ENCODE measurements at regions not wholly inside any gene's neighbourhood (a gene's known extent, or its start where the extent isn't known, plus 50 kb on each side); places are given as distances from the start of the nearest gene placed in this dataset.
"Not testable (repeated sequence)": the region's sequence is repeated elsewhere in the genome, so short reads cannot be mapped to it uniquely, and the experiment has no call there.

- no peak for DNase-seq
These were observed 758.8 kb upstream of the CDH9 start for GRCh38 chr5:27797220-27797619.

- no peak for DNase-seq
These were observed 749.8 kb upstream of the CDH9 start for GRCh38 chr5:27788184-27788583.

GRCh38 chr5:27784317-27784716 is 745.9 kb upstream of the CDH9 start:
- no peak for DNase-seq

- no peak for DNase-seq
These were observed 739.7 kb upstream of the CDH9 start for GRCh38 chr5:27778121-27778520.

GRCh38 chr5:27773636-27774035 is 735.2 kb upstream of the CDH9 start:
- no peak for DNase-seq

GRCh38 chr5:27773166-27773565 is 734.8 kb upstream of the CDH9 start:
- DNase-seq, result no peak

GRCh38 chr5:27769748-27770402 is 731.5 kb upstream of the CDH9 start:
- no peak for DNase-seq

- no peak for DNase-seq
These were observed 710.5 kb upstream of the CDH9 start for GRCh38 chr5:27748847-27749246.

GRCh38 chr5:27743383-27743979 is 705.1 kb upstream of the CDH9 start:
- not testable (repeated sequence) for DNase-seq

- no peak for DNase-seq
These were observed 704.4 kb upstream of the CDH9 start for GRCh38 chr5:27742805-27743204.

GRCh38 chr5:27734838-27735237 is 696.5 kb upstream of the CDH9 start:
- no peak for DNase-seq

GRCh38 chr5:27733237-27733636 is 694.9 kb upstream of the CDH9 start:
- DNase-seq, result no peak

GRCh38 chr5:27727254-27727653 is 688.9 kb upstream of the CDH9 start:
- no peak for DNase-seq

GRCh38 chr5:27722337-27722736 is 684.0 kb upstream of the CDH9 start:
- DNase-seq, result no peak

GRCh38 chr5:27708534-27708933 is 670.1 kb upstream of the CDH9 start:
- DNase-seq, result no peak

GRCh38 chr5:27706832-27707231 is 668.4 kb upstream of the CDH9 start:
- DNase-seq, result no peak

- no peak for DNase-seq
These were observed 667.3 kb upstream of the CDH9 start for GRCh38 chr5:27705661-27706060.

- no peak for DNase-seq
These were observed 663.8 kb upstream of the CDH9 start for GRCh38 chr5:27701931-27702903.

GRCh38 chr5:27700526-27700925 is 662.1 kb upstream of the CDH9 start:
- DNase-seq, result no peak

- DNase-seq, result no peak
These were observed 644.2 kb upstream of the CDH9 start for GRCh38 chr5:27682600-27682999.

GRCh38 chr5:27652505-27652904 is 614.1 kb upstream of the CDH9 start:
- DNase-seq, result no peak

- no peak for DNase-seq
These were observed 600.7 kb upstream of the CDH9 start for GRCh38 chr5:27639005-27639612.

- DNase-seq, result no peak
These were observed 581.6 kb upstream of the CDH9 start for GRCh38 chr5:27619982-27620381.
